ENCODE measurements at regions not wholly inside any gene's neighbourhood (a gene's known extent, or its start where the extent isn't known, plus 50 kb on each side); places are given as distances from the start of the nearest gene placed in this dataset.

DNA sequence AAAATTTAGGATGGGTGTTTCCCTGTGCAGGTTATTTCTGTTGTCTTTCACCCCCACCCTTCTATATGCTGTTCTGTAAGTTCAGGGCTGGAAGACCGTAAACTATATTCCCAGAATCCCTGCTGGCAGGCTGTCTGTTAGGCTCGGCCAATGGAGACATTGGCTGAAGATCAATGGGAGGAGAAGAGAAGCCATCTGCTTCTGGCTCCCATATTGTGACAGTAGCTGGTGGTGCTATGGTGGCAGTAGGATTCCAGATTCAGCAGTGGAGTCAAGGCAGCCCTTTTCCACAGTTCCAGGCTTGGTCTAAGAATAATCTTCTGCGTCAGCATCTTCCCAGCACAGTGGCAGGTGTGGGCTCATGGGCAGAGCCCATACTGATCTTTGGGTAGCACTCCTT lies 226.6 kb downstream of the ABHD5 start:
- TF ChIP-seq, protein P1, sequence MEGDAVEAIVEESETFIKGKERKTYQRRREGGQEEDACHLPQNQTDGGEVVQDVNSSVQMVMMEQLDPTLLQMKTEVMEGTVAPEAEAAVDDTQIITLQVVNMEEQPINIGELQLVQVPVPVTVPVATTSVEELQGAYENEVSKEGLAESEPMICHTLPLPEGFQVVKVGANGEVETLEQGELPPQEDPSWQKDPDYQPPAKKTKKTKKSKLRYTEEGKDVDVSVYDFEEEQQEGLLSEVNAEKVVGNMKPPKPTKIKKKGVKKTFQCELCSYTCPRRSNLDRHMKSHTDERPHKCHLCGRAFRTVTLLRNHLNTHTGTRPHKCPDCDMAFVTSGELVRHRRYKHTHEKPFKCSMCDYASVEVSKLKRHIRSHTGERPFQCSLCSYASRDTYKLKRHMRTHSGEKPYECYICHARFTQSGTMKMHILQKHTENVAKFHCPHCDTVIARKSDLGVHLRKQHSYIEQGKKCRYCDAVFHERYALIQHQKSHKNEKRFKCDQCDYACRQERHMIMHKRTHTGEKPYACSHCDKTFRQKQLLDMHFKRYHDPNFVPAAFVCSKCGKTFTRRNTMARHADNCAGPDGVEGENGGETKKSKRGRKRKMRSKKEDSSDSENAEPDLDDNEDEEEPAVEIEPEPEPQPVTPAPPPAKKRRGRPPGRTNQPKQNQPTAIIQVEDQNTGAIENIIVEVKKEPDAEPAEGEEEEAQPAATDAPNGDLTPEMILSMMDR (IDR thresholded peaks at IDR 0.05 in 4 of 5, conservative IDR thresholded peaks at IDR 0.05 in 1 of 5) = no peak
- TF ChIP-seq POLR2A (IDR thresholded peaks at IDR 0.05) = no peak

All from gastrocnemius medialis (tissue), 4 donors.